OCI-LY7 (cell line): ENCODE measurements at regions not wholly inside any gene's neighbourhood (a gene's known extent, or its start where the extent isn't known, plus 50 kb on each side); places are given as distances from the start of the nearest gene placed in this dataset.

Experiments
- BruUV-seq: library from RNA; stranded (reverse); fragments of 400-500 nt; replicated peaks from 2 replicates; lab custom pipeline; 2021; lab: Mats Ljungman, UMichigan
- CTCF ChIA-PET: fragments of 300-600 bp; sonication (Branson Sonifier 250); formaldehyde crosslinking; loops from one replicate; lab custom pipeline; 2022; ENCODE audit warnings: antibody characterized with exemption; ENCODE audit not compliant: unreplicated experiment; lab: Charles Lee
- POLR2A ChIA-PET: fragments of 300-600 bp; sonication (Branson Sonifier 250); formaldehyde crosslinking; loops from one replicate; lab custom pipeline; 2022; ENCODE audit warnings: antibody characterized with exemption; lab: Charles Lee
- DNase-seq: peaks from one replicate; pipeline ENCODE4 v3.0.0-alpha.2; 2015; ENCODE audit warnings: low spot score
- H2AFZ ChIP-seq: fragments of 200-600 bp; sonication (generic), shearing (Covaris generic); 2 replicates; pipeline ENCODE4 v1.6.1; 2014; ENCODE audit warnings: mild to moderate bottlenecking, antibody characterized with exemption, low read length, moderate library complexity
- H3K27ac ChIP-seq: fragments of 200-600 bp; sonication (generic); 2 replicates; pipeline ENCODE4 v1.5.1; 2014; ENCODE audit warnings: mixed run types, low read depth, mild to moderate bottlenecking, moderate library complexity, low read length, inconsistent platforms; ENCODE audit not compliant: poor library complexity, severe bottlenecking
- H3K36me3 ChIP-seq: fragments of 200-600 bp; sonication (generic); 2 replicates; pipeline ENCODE4 v1.6.1; 2014; ENCODE audit warnings: mild to moderate bottlenecking, antibody characterized with exemption, low read length, moderate library complexity, mixed read lengths; ENCODE audit not compliant: insufficient read depth
- H3K4me1 ChIP-seq: fragments of 200-600 bp; sonication (generic); 2 replicates; pipeline ENCODE4 v1.5.1; 2014; ENCODE audit warnings: mild to moderate bottlenecking, low read length; ENCODE audit not compliant: insufficient read depth, poor library complexity, severe bottlenecking
- H3K4me2 ChIP-seq: fragments of 200-600 bp; sonication (generic); 2 replicates; pipeline ENCODE4 v1.6.1; 2014; ENCODE audit warnings: mild to moderate bottlenecking, low read length
- H3K4me3 ChIP-seq: fragments of 200-600 bp; sonication (generic); 2 replicates; pipeline ENCODE4 v1.5.1; 2014; ENCODE audit warnings: mild to moderate bottlenecking, low read depth, low read length; ENCODE audit not compliant: poor library complexity, severe bottlenecking
- H3K79me2 ChIP-seq: fragments of 200-600 bp; sonication (generic); 2 replicates; pipeline ENCODE4 v1.6.1; 2016; ENCODE audit warnings: low read depth, mild to moderate bottlenecking, low read length, moderate library complexity, mixed read lengths; ENCODE audit not compliant: insufficient read depth
- H3K9me2 ChIP-seq: fragments of 200-600 bp; sonication (generic); 2 replicates; pipeline ENCODE4 v1.6.1; 2016; ENCODE audit warnings: mild to moderate bottlenecking, low read length, mixed read lengths; ENCODE audit not compliant: insufficient read depth
- H3K9me3 ChIP-seq: fragments of 200-600 bp; sonication (generic); 2 replicates; pipeline ENCODE4 v1.6.1; 2014; ENCODE audit warnings: mild to moderate bottlenecking, mixed run types, low read length, mixed read lengths
- H4K20me1 ChIP-seq: fragments of 200-600 bp; sonication (generic); 2 replicates; pipeline ENCODE4 v1.6.1; 2014; ENCODE audit warnings: mild to moderate bottlenecking, antibody characterized with exemption, low read length, moderate library complexity, mixed read lengths; ENCODE audit not compliant: insufficient read depth
- CTCF ChIP-seq: fragments of 200-600 bp; sonication (generic); conservative IDR thresholded peaks from 2 replicates; pipeline ENCODE4 v1.5.1; 2014; ENCODE audit warnings: mild to moderate bottlenecking, antibody characterized with exemption, low read length, moderate library complexity, mixed read lengths
- EZH2phosphoT487 ChIP-seq: fragments of 200-600 bp; sonication (generic); IDR thresholded peaks from 2 replicates; pipeline ENCODE4 v1.6.1; 2018; ENCODE audit warnings: low read depth, borderline replicate concordance, mild to moderate bottlenecking, mixed run types, antibody characterized with exemption, low read length, moderate library complexity, mixed read lengths
- intact Hi-C: fragments of 100-400 bp; cut with micrococcal nuclease; formaldehyde crosslinking; loops from one replicate; pipeline ENCODE4 v1.10.0; 2022; ENCODE audit not compliant: unreplicated experiment

- TF ChIP-seq EZH2phosphoT487: no peak
- TF ChIP-seq CTCF: no peak
- intact Hi-C loops: no loop called here
- Histone ChIP-seq H3K4me3 (no peak overlapping the region), H2AFZ (no peak overlapping the region), H3K27ac (no peak overlapping the region), H4K20me1 (no peaks in the 10 kb centered on the region), H3K79me2 (no peaks in the 10 kb centered on the region), H3K4me2 (no peak overlapping the region), H3K9me2 (no peaks in the 10 kb centered on the region), H3K36me3 (no peaks in the 10 kb centered on the region), H3K9me3 (no peaks in the 10 kb centered on the region), H3K4me1 (no peaks in the 10 kb centered on the region)
- DNase-seq: no peak
- ChIA-PET POLR2A (no interaction called here), CTCF (no interaction called here)
- BruUV-seq: no TSS peak
Observed at GRCh38 chr11:116179401-116179800, 593.4 kb downstream of the BUD13 start.

DNA sequence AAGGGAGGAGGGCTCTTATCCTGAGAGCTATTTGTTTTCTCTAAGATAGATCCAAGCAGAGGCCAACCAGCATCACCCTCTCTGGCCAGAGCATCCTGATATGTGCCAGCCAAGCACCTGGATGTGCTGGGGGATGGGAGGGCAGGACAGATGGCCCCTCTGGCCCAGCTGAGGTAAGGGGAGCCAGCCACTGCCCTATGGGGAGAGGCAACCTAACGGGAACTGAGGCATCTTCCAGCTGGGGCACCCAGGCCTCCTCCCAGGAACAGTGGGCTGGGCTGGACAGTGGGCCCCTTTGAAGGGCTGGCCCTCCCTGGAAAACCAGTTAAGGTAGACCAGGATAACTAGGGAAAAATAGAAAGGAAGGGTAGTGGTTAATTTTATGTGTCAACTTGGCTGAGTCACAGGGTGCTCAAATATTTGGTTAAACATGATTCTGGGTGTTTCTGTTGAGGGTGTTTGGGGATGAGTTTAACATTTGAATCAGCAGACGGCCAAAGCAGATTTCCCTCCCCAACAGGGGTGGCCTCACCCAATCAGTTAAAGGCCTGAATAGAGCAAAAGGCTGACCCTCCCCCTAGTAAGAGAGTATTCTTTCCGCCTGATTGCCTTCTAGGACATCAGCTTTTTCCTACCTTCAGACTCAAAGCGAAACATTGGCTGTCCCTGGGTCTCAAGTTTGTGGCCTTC, 595.1 kb downstream of the BUD13 start:
- no peak for DNase-seq
- Histone ChIP-seq H3K27ac (no peak overlapping the region), H3K9me3 (no peaks in the 10 kb centered on the region), H2AFZ (no peak overlapping the region), H3K4me2 (no peak overlapping the region), H3K79me2 (no peaks in the 10 kb centered on the region), H3K4me1 (no peaks in the 10 kb centered on the region), H3K36me3 (no peaks in the 10 kb centered on the region), H3K9me2 (no peaks in the 10 kb centered on the region), H4K20me1 (no peaks in the 10 kb centered on the region), H3K4me3 (no peak overlapping the region)
- ChIA-PET POLR2A (no interaction called here), CTCF (no interaction called here)
- intact Hi-C loops: no loop called here
- TF ChIP-seq CTCF: no peak
- no peak for TF ChIP-seq EZH2phosphoT487
- BruUV-seq: no TSS peak

DNA sequence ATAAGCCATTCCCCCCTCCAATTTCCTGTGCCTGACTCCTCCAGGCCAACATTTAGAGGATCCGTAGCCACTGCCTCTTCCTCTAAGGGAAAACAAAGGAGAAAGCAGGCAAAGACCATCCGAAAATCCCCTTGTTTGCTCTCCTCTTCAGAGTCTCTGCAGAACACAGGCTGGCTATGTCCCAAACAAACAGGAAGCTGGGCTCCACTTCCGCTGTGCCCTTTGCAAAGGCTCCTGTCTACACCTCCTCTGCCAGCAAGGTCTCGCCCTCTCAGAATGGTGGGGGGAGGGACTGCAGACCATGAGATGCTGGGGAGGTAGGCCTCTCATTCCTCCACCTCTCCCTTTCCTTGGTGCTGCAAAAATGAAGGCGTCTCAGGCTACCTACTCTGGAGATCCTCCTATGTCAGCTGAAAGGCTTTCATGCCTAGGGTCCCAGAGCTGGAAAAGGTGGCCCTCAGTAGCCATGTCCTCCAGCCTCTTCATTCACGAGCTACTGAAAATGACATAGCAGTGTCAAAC, 596.2 kb downstream of the BUD13 start:
- no peak overlapping the region for H3K4me3 ChIP-seq
- CTCF ChIA-PET: no interaction called here
- TF ChIP-seq EZH2phosphoT487 (no peak), CTCF (no peak)

More for the DNA sequence above, 596.2 kb downstream of the BUD13 start:
- BruUV-seq: no TSS peak
- Histone ChIP-seq H3K9me3 (no peaks in the 10 kb centered on the region), H3K4me1 (no peaks in the 10 kb centered on the region), H2AFZ (no peak overlapping the region), H3K79me2 (no peaks in the 10 kb centered on the region), H4K20me1 (no peaks in the 10 kb centered on the region), H3K4me2 (no peak overlapping the region), H3K9me2 (no peaks in the 10 kb centered on the region), H3K27ac (no peak overlapping the region), H3K36me3 (no peaks in the 10 kb centered on the region)
- intact Hi-C loops: no loop called here
- DNase-seq: peak; percentile 6
- POLR2A ChIA-PET: no interaction called here
